ENCODE measurements at regions not wholly inside any gene's neighbourhood (a gene's known extent, or its start where the extent isn't known, plus 50 kb on each side); places are given as distances from the start of the nearest gene placed in this dataset.

- Histone ChIP-seq H3K9me2 (ENCODE audit: insufficient read depth) (no peaks in the 10 kb centered on the region), H3K36me3 (ENCODE audit: insufficient read depth) (no peaks in the 10 kb centered on the region), H3K27ac (ENCODE audit: low read depth) (no peak overlapping the region), H3K4me2 (no peak overlapping the region), H3F3A (replicated peaks; ENCODE audit: low read depth) (no peaks in the 10 kb centered on the region), H3K27me3 (ENCODE audit: insufficient read depth) (peaks cover 99% of the 10 kb centered on the region), H3K79me2 (replicated peaks; ENCODE audit: insufficient read depth) (no peaks in the 10 kb centered on the region), H3K4me1 (ENCODE audit: insufficient read depth) (peaks cover 16% of the 10 kb centered on the region), H2AFZ (no peak overlapping the region), H4K20me1 (replicated peaks; ENCODE audit: insufficient read depth) (no peaks in the 10 kb centered on the region; the same call in 1 of the 2 replicates), H3K4me3 (no peak overlapping the region)
- Mint-ChIP-seq H3K4me3 (no peak overlapping the region), H3K4me1 (peaks cover 22% of the 10 kb centered on the region), H3K9me3 (no peaks in the 10 kb centered on the region), H3K36me3 (ENCODE audit: low read depth) (no peaks in the 10 kb centered on the region), H3K27me3 (ENCODE audit: insufficient read depth, low read depth, poor library complexity) (peaks cover 63% of the 10 kb centered on the region), H3K27ac (no peak overlapping the region)
- no peak for ATAC-seq
- no peak for DNase-seq (ENCODE audit: low spot score)
- TF ChIP-seq POLR2AphosphoS5 (IDR thresholded peaks at IDR 0.05; ENCODE audit: low read depth) = no peak
- TF ChIP-seq ZNF331 (CRISPR knock-in tag; IDR thresholded peaks at IDR 0.05; ENCODE audit: low read depth) = no peak
- TF ChIP-seq CREB1 (CRISPR knock-in tag; IDR thresholded peaks at IDR 0.05; ENCODE audit: low read depth) = no peak
- no peak for TF ChIP-seq STAT1 (IDR thresholded peaks at IDR 0.05; ENCODE audit: unreplicated experiment)
- TF ChIP-seq ZNF462 (CRISPR knock-in tag; IDR thresholded peaks at IDR 0.05) = no peak
- no peak for TF ChIP-seq JUNB (IDR thresholded peaks at IDR 0.05; ENCODE audit: unreplicated experiment)
- no peak for TF ChIP-seq NANOG (IDR thresholded peaks at IDR 0.05; ENCODE audit: borderline replicate concordance)
- no peak for TF ChIP-seq CTCF (conservative IDR thresholded peaks at IDR 0.05; ENCODE audit: low read depth in 2 of 2)
These were observed 331.6 kb upstream of the F9 start for GRCh38 chrX:139198936-139199335.
